HepG2 (cell line): ENCODE measurements at regions not wholly inside any gene's neighbourhood (a gene's known extent, or its start where the extent isn't known, plus 50 kb on each side); places are given as distances from the start of the nearest gene placed in this dataset.

Experiments used
- ATAC-seq: fragments of 200-7000 bp; cut with Tn5 transposase; 3 replicates; pipeline ENCODE4 v1.9.1; 2020; ENCODE audit warnings: mild to moderate bottlenecking, moderate library complexity
- BruUV-seq: library from RNA; stranded (reverse); fragments of 400-500 nt; replicated peaks from 2 replicates; lab custom pipeline; 2021; lab: Mats Ljungman, UMichigan
- CTCF ChIA-PET: fragments of 300-600 bp; formaldehyde crosslinking; extraction: SDS; loops from one replicate; lab custom pipeline; 2021; ENCODE audit warnings: low total read pairs, inconsistent platforms, low intra/inter-chr PET ratio; lab: Yijun Ruan, JAX
- POLR2A ChIA-PET: fragments of 350-600 bp; sonication (Branson Sonifier 250); formaldehyde crosslinking; loops from one replicate; lab custom pipeline; 2020; ENCODE audit warnings: antibody characterized with exemption, inconsistent platforms; lab: Yijun Ruan, JAX
- DNase-seq: peaks from one replicate; pipeline ENCODE4 v3.0.0-alpha.2; 2015; ENCODE audit warnings: low spot score
- FAIRE-seq: peaks from 3 replicates; lab custom pipeline; 2011; peaks lifted over from hg19 to GRCh38; lab: Jason Lieb, UNC
- H2AFZ ChIP-seq: one replicate; pipeline ENCODE4 v1.6.1; 2011; ENCODE audit warnings: low read length, inconsistent platforms
- H3K27ac ChIP-seq: fragments of 300-600 bp; 3 replicates; pipeline ENCODE4 v1.8.0; 2011; ENCODE audit warnings: mixed run types, mild to moderate bottlenecking, mixed read lengths, low read length, inconsistent platforms; ENCODE audit not compliant: insufficient read depth; ENCODE audit errors: extremely low read length
- H3K27me3 ChIP-seq, 2 experiments: fragments of 200-600 bp in 1 of 2; 2 replicates in 1 of 2; 3 replicates in 1 of 2; pipeline versions ENCODE4 v1.6.0 to v1.8.0; 2011; ENCODE audit warnings: low read length in 2 of 2, mild to moderate bottlenecking in 2 of 2, moderate library complexity in 2 of 2, inconsistent platforms in 1 of 2; ENCODE audit not compliant: insufficient read depth in 2 of 2, control insufficient read depth in 1 of 2
- H3K36me3 ChIP-seq, 2 experiments: fragments of 200-600 bp in 1 of 2; replicated peaks in 1 of 2; 2 replicates in 1 of 2; 3 replicates in 1 of 2; pipeline versions ENCODE4 v1.5.1 to v1.8.0; 2011; ENCODE audit warnings: low read length in 2 of 2, inconsistent platforms in 1 of 2; ENCODE audit not compliant: insufficient read depth in 2 of 2, control insufficient read depth in 1 of 2
- H3K4me1 ChIP-seq: 2 replicates; pipeline ENCODE4 v1.5.1; 2012; ENCODE audit warnings: low read length, inconsistent platforms; ENCODE audit not compliant: insufficient read depth
- H3K4me2 ChIP-seq: 2 replicates; pipeline ENCODE4 v1.6.0; 2011; ENCODE audit warnings: low read depth, low read length, inconsistent platforms
- H3K4me3 ChIP-seq, 3 experiments: fragments of 200-600 bp in 1 of 3; sonication (generic), shearing (Covaris generic) in 1 of 3; replicated peaks in 1 of 3; 2 replicates each; pipeline ENCODE4 v1.5.1; 2011 to 2016; ENCODE audit warnings: low read length in 3 of 3, inconsistent platforms in 2 of 3, low read depth in 2 of 3, mild to moderate bottlenecking in 2 of 3, control low read depth in 1 of 3, mixed read lengths in 1 of 3; ENCODE audit not compliant: insufficient read depth in 1 of 3
- H3K79me2 ChIP-seq: one replicate; pipeline ENCODE4 v1.6.1; 2011; ENCODE audit warnings: low read length, inconsistent platforms; ENCODE audit not compliant: insufficient read depth
- H3K9ac ChIP-seq: 2 replicates; pipeline ENCODE4 v1.6.0; 2011; ENCODE audit warnings: mild to moderate bottlenecking, low read depth, low read length, inconsistent platforms; ENCODE audit not compliant: insufficient read depth
- H3K9me3 ChIP-seq: 2 replicates; pipeline ENCODE4 v1.5.1; 2012; ENCODE audit warnings: mild to moderate bottlenecking, low read length
- H4K20me1 ChIP-seq: 2 replicates; pipeline ENCODE4 v1.6.0; 2011; ENCODE audit warnings: inconsistent platforms, mild to moderate bottlenecking, low read length, moderate library complexity; ENCODE audit not compliant: insufficient read depth
- BRD4 ChIP-seq: sonication (generic); formaldehyde crosslinking; IDR thresholded peaks from 2 replicates; pipeline ENCODE4 v1.4.0; 2020; ENCODE audit warnings: missing genetic modification reagents
- CEBPG ChIP-seq: IDR thresholded peaks from 2 replicates; pipeline ENCODE4 v1.6.1; 2016
- CENPT ChIP-seq: sonication (generic); formaldehyde crosslinking; IDR thresholded peaks from 2 replicates; pipeline ENCODE4 v1.8.0; 2022; ENCODE audit warnings: low read depth, mild to moderate bottlenecking, moderate library complexity, missing genetic modification reagents
- GFI1 ChIP-seq: sonication (generic); formaldehyde crosslinking; IDR thresholded peaks from 2 replicates; pipeline ENCODE4 v1.5.0; 2020; ENCODE audit warnings: missing genetic modification reagents, mild to moderate bottlenecking, borderline replicate concordance
- MIER2 ChIP-seq: IDR thresholded peaks from 2 replicates; pipeline ENCODE4 v1.6.1; 2016; ENCODE audit warnings: missing biosample characterization, missing genetic modification reagents
- RELA ChIP-seq: sonication (generic); formaldehyde crosslinking; IDR thresholded peaks from 2 replicates; pipeline ENCODE4 v1.4.0; 2020; ENCODE audit warnings: missing genetic modification reagents
- SNAPC2 ChIP-seq: sonication (generic); formaldehyde crosslinking; IDR thresholded peaks from 2 replicates; pipeline ENCODE4 v1.8.1; 2022; ENCODE audit warnings: mild to moderate bottlenecking, missing genetic modification reagents
- SRSF9 ChIP-seq: fragments of 200-400 bp; formaldehyde crosslinking; IDR thresholded peaks from 2 replicates; pipeline ENCODE4 v1.6.1; 2018; ENCODE audit warnings: borderline replicate concordance, mild to moderate bottlenecking, low read depth, low read length; ENCODE audit not compliant: insufficient read depth, poor library complexity, severe bottlenecking
- TEF ChIP-seq: sonication (generic); formaldehyde crosslinking; IDR thresholded peaks from 2 replicates; pipeline ENCODE4 v1.5.0; 2020; ENCODE audit warnings: missing genetic modification reagents
- ZBTB39 ChIP-seq: sonication (generic); formaldehyde crosslinking; IDR thresholded peaks from 2 replicates; pipeline ENCODE4 v1.5.0; 2020; ENCODE audit warnings: missing genetic modification reagents
- ZFP36L1 ChIP-seq: sonication (generic); formaldehyde crosslinking; IDR thresholded peaks from 2 replicates; pipeline ENCODE4 v1.8.0; 2022; ENCODE audit warnings: mild to moderate bottlenecking, missing genetic modification reagents, moderate library complexity
- ZFP37 ChIP-seq: sonication (generic); formaldehyde crosslinking; IDR thresholded peaks from 2 replicates; pipeline ENCODE4 v1.4.0; 2020; ENCODE audit warnings: missing genetic modification reagents, borderline replicate concordance
- ZNF329 ChIP-seq: sonication (generic); formaldehyde crosslinking; IDR thresholded peaks from 2 replicates; pipeline ENCODE4 v1.9.0; 2021; ENCODE audit warnings: low read depth, mild to moderate bottlenecking, missing genetic modification reagents
- ZNF333 ChIP-seq: sonication (generic); formaldehyde crosslinking; IDR thresholded peaks from 2 replicates; pipeline ENCODE4 v1.4.0; 2020; ENCODE audit warnings: mild to moderate bottlenecking, missing genetic modification reagents, borderline replicate concordance
- ZNF414 ChIP-seq: sonication (generic); formaldehyde crosslinking; IDR thresholded peaks from 2 replicates; pipeline ENCODE4 v1.5.0; 2020; ENCODE audit warnings: missing genetic modification reagents
- ZNF552 ChIP-seq: sonication (generic); formaldehyde crosslinking; IDR thresholded peaks from 2 replicates; pipeline ENCODE4 v1.9.0; 2022; ENCODE audit warnings: missing genetic modification reagents, mild to moderate bottlenecking, borderline replicate concordance
- ZNF678 ChIP-seq: sonication (generic); formaldehyde crosslinking; IDR thresholded peaks from 2 replicates; pipeline ENCODE4 v1.4.0; 2020; ENCODE audit warnings: mild to moderate bottlenecking, missing genetic modification reagents
- ZNF713 ChIP-seq: sonication (generic); formaldehyde crosslinking; IDR thresholded peaks from 2 replicates; pipeline ENCODE4 v1.4.0; 2020; ENCODE audit warnings: mild to moderate bottlenecking, missing genetic modification reagents
- ZNF788 ChIP-seq: sonication (generic); formaldehyde crosslinking; IDR thresholded peaks from 2 replicates; pipeline ENCODE4 v1.5.0; 2020; ENCODE audit warnings: mild to moderate bottlenecking, missing genetic modification reagents, borderline replicate concordance
- in situ Hi-C: cut with HindIII; loops from 2 replicates; pipeline ENCODE4 v1.10.0; 2017; ENCODE audit warnings: low pct_unique_long_range_greater_than_20kb; ENCODE audit not compliant: extremely low pct_ligation_motif_present
- intact Hi-C: fragments of 100-400 bp; cut with micrococcal nuclease; formaldehyde crosslinking; loops from one replicate; pipeline ENCODE4 v1.10.0; 2022; ENCODE audit not compliant: unreplicated experiment
- TF ChIP-seq, protein P1 (sequence below): sonication (generic); formaldehyde crosslinking; IDR thresholded peaks from 2 replicates; pipeline ENCODE4 v1.4.0; 2020; ENCODE audit warnings: mild to moderate bottlenecking, low read depth, missing genetic modification reagents

GRCh38 chr7:46134795-46135194 lies 213.7 kb upstream of the IGFBP3 start:
- H2AFZ ChIP-seq: no peak overlapping the region
- no peak for ATAC-seq
- TF ChIP-seq, protein P1, sequence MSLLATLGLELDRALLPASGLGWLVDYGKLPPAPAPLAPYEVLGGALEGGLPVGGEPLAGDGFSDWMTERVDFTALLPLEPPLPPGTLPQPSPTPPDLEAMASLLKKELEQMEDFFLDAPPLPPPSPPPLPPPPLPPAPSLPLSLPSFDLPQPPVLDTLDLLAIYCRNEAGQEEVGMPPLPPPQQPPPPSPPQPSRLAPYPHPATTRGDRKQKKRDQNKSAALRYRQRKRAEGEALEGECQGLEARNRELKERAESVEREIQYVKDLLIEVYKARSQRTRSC (CRISPR knock-in tag): no peak
- no peak for TF ChIP-seq ZNF713 (CRISPR knock-in tag)
- no peak for TF ChIP-seq ZNF788
- no peak for TF ChIP-seq ZNF678
- TF ChIP-seq ZBTB39: no peak
- no peak for TF ChIP-seq ZNF414 (CRISPR knock-in tag)
- TF ChIP-seq ZNF333 (CRISPR knock-in tag): no peak
- no peak for TF ChIP-seq SNAPC2 (CRISPR knock-in tag)
- TF ChIP-seq ZNF552: no peak
- TF ChIP-seq CEBPG: no peak
- TF ChIP-seq TEF (CRISPR knock-in tag): no peak
- no peak for TF ChIP-seq ZFP36L1 (CRISPR knock-in tag)
- TF ChIP-seq SRSF9: no peak
- TF ChIP-seq MIER2 (CRISPR knock-in tag): no peak
- TF ChIP-seq CENPT (CRISPR knock-in tag): no peak
- TF ChIP-seq RELA (CRISPR knock-in tag): no peak
- no peak for TF ChIP-seq ZFP37
- no peak for TF ChIP-seq BRD4 (CRISPR knock-in tag)
- TF ChIP-seq GFI1 (CRISPR knock-in tag): no peak
- no peak for TF ChIP-seq ZNF329
- H3K4me3 ChIP-seq: no peak overlapping the region
- no peak for FAIRE-seq
- peaks cover 7% of the 10 kb centered on the region; the same call in 1 of the 2 replicates for H3K4me1 ChIP-seq
- no peak overlapping the region for H3K9ac ChIP-seq
- in situ Hi-C loops (no loop called here), intact Hi-C loops (loop anchor here (5.0 kb wide), 1 partner anchor 218 kb away; no protein-coding TSS in a partner anchor)
- no peak for DNase-seq
- no peaks in the 10 kb centered on the region for H3K9me3 ChIP-seq
- no peaks in the 10 kb centered on the region for H4K20me1 ChIP-seq
- CTCF ChIA-PET: no interaction called here
- POLR2A ChIA-PET: no interaction called here
- H3K4me2 ChIP-seq: no peak overlapping the region
- H3K79me2 ChIP-seq: no peaks in the 10 kb centered on the region
- no TSS peak for BruUV-seq
- no peaks in the 10 kb centered on the region for H3K36me3 ChIP-seq
- H3K27ac ChIP-seq: no peak overlapping the region
- no peaks in the 10 kb centered on the region; a peak in 1 of 5 replicates for H3K27me3 ChIP-seq
